A549 (cell line): ENCODE measurements at regions not wholly inside any gene's neighbourhood (a gene's known extent, or its start where the extent isn't known, plus 50 kb on each side); places are given as distances from the start of the nearest gene placed in this dataset.

Experiments used
- CHD2 ChIP-seq: fragments of 150-350 bp; IDR thresholded peaks from 2 replicates; pipeline ENCODE4 v1.6.1; 2014; ENCODE audit warnings: low read length; ENCODE audit not compliant: partially characterized antibody
- CHD4 ChIP-seq: fragments of 200-600 bp; sonication (generic); IDR thresholded peaks from 2 replicates; pipeline ENCODE4 v1.6.1; 2016; ENCODE audit warnings: antibody characterized with exemption, mild to moderate bottlenecking, borderline replicate concordance
- CTCF ChIP-seq: fragments of >200 bp; sonication (Bioruptor Twin); formaldehyde crosslinking; IDR thresholded peaks from 3 replicates; pipeline ENCODE4 v1.5.1; 2016
- ESRRA ChIP-seq: fragments of 150-350 bp; IDR thresholded peaks from 2 replicates; pipeline ENCODE4 v1.6.1; 2014; ENCODE audit warnings: mild to moderate bottlenecking, low read length, borderline replicate concordance
- POLR2A ChIP-seq: IDR thresholded peaks from 2 replicates; pipeline ENCODE4 v1.6.1; 2012; ENCODE audit warnings: mild to moderate bottlenecking, low read length
- RAD21 ChIP-seq, 2 experiments: fragments of >200 bp in 1 of 2; sonication (Bioruptor Twin) in 1 of 2; formaldehyde crosslinking in 1 of 2; IDR thresholded peaks in 1 of 2; conservative IDR thresholded peaks in 1 of 2; 2 replicates in 1 of 2; 3 replicates in 1 of 2; pipeline ENCODE4 v1.6.1; 2012 to 2018; ENCODE audit warnings: inconsistent platforms in 1 of 2
- SREBF2 ChIP-seq: fragments of 450-650 bp; IDR thresholded peaks from 2 replicates; pipeline ENCODE4 v1.6.1; 2014; ENCODE audit warnings: mild to moderate bottlenecking, moderate library complexity
- TF ChIP-seq, protein P1 (sequence below): fragments of 450-650 bp; IDR thresholded peaks from 2 replicates; pipeline ENCODE4 v1.6.1; 2014; ENCODE audit warnings: antibody characterized with exemption
- TF ChIP-seq, protein P2 (sequence below): fragments of 200-600 bp; sonication (generic); IDR thresholded peaks from 2 replicates; pipeline ENCODE4 v1.6.1; 2016; ENCODE audit warnings: antibody characterized with exemption, mild to moderate bottlenecking, moderate library complexity

GRCh38 chr17:30605523-30605922 is 128.3 kb downstream of the GOSR1 start:
- TF ChIP-seq ESRRA (no peak), POLR2A (no peak), CTCF (no peak), CHD2 (no peak), SREBF2 (no peak), CHD4 (no peak), RAD21 (conservative IDR thresholded peaks at IDR 0.05 in 1 of 2, IDR thresholded peaks at IDR 0.05 in 1 of 2) (no peak)
- TF ChIP-seq, protein P1, sequence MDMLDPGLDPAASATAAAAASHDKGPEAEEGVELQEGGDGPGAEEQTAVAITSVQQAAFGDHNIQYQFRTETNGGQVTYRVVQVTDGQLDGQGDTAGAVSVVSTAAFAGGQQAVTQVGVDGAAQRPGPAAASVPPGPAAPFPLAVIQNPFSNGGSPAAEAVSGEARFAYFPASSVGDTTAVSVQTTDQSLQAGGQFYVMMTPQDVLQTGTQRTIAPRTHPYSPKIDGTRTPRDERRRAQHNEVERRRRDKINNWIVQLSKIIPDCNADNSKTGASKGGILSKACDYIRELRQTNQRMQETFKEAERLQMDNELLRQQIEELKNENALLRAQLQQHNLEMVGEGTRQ, result no peak
- TF ChIP-seq, protein P2, sequence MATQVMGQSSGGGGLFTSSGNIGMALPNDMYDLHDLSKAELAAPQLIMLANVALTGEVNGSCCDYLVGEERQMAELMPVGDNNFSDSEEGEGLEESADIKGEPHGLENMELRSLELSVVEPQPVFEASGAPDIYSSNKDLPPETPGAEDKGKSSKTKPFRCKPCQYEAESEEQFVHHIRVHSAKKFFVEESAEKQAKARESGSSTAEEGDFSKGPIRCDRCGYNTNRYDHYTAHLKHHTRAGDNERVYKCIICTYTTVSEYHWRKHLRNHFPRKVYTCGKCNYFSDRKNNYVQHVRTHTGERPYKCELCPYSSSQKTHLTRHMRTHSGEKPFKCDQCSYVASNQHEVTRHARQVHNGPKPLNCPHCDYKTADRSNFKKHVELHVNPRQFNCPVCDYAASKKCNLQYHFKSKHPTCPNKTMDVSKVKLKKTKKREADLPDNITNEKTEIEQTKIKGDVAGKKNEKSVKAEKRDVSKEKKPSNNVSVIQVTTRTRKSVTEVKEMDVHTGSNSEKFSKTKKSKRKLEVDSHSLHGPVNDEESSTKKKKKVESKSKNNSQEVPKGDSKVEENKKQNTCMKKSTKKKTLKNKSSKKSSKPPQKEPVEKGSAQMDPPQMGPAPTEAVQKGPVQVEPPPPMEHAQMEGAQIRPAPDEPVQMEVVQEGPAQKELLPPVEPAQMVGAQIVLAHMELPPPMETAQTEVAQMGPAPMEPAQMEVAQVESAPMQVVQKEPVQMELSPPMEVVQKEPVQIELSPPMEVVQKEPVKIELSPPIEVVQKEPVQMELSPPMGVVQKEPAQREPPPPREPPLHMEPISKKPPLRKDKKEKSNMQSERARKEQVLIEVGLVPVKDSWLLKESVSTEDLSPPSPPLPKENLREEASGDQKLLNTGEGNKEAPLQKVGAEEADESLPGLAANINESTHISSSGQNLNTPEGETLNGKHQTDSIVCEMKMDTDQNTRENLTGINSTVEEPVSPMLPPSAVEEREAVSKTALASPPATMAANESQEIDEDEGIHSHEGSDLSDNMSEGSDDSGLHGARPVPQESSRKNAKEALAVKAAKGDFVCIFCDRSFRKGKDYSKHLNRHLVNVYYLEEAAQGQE, result no peak
